Left kidney (tissue), 1 donor: ENCODE measurements at regions not wholly inside any gene's neighbourhood (a gene's known extent, or its start where the extent isn't known, plus 50 kb on each side); places are given as distances from the start of the nearest gene placed in this dataset.
"Not testable (repeated sequence)": the region's sequence is repeated elsewhere in the genome, so short reads cannot be mapped to it uniquely, and the experiment has no call there.

Source experiments
- DNase-seq: peaks from one replicate; pipeline ENCODE4 v3.0.0-alpha.2; 2013

DNA sequence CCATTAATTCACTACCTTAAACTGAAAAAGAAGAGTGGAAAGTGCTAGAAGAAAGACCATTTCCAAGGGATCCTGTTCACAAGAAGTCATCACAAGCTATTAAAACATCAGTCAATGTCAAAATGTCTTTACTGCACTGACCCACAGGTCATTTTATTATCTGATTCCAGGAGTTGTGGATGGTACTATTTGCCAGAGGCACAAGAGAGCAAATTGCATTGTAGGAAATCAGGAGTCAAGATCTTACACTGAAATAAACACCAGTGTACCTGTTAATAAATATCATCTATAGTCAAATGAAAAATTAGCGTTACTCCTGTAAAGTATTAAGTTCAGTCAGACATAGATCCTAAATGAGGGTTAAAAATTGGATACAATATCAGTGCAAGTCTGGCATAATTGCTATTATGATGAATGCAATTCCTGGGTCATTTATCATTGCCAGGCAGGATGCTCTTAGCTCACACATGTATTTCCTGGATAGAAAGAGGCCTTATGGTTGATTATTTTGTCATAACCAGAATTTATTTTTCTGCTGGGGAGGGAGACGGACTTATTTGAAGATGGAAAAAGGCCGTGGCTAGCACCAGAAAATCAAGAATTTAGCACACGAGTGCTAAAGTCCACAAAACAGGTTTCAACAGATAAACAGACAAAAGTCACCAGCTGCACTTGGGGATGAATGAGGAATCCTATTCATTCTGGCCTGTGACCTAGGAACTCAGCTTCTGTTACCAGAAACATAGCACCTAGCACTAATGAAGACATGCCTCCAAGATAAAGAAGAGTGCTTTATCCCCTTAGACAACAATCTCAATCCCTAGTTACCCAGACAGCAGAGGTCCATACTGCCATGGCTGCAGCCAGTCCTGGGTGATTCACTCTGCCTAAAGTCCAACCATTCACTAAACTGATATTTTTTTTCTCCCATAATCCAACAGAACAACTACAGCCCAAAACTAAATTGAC is 683.1 kb upstream of the POM121L12 start:
- DNase-seq, result no peak

- DNase-seq, result no peak
Observed at GRCh38 chr7:52344015-52344414, 691.4 kb upstream of the POM121L12 start.

DNA sequence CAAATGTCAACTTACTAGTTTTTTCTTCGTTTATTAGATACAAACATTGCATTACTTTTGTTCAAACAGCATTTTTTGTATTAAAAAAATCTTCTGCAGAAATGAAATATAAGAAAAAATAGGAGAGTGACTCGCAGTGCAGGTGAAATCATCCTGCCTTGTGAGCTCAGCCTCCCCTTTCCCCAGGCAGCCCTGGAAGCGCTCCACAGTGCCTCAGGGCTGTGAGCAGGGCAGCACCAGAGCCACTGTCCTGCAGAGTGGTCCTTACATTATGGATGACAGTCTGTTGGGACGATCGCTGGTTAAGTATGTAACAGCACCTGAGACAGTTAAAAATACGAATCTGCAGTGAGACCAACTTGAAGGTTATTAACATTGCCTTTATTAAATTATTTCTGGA is 695.4 kb upstream of the POM121L12 start:
- DNase-seq, result no peak

- DNase-seq, result not testable (repeated sequence)
Observed at GRCh38 chr7:52328328-52328727, 707.1 kb upstream of the POM121L12 start.

GRCh38 chr7:52325237-52325636 is 710.2 kb upstream of the POM121L12 start:
- DNase-seq, result no peak

GRCh38 chr7:52323202-52323746 is 712.2 kb upstream of the POM121L12 start:
- no peak for DNase-seq

DNA sequence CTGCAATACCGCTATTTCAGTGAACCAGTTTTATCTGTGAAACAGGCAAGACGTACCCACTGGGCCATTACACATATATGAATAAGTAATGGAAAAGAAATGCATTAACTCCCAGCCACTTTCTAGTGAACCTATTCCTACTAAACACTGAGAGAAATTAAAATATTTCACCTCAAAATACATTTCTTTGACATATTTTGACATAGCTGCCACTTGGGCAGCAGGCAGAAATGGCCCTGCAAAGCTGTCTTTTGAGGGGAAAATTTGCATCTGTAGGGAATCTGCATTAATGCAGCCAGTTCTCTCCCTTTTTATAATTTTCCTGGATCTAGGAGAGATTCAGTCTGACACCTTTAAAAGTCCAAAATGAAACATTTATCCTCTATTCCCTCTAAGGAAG is 714.8 kb upstream of the POM121L12 start:
- DNase-seq, result no peak

DNA sequence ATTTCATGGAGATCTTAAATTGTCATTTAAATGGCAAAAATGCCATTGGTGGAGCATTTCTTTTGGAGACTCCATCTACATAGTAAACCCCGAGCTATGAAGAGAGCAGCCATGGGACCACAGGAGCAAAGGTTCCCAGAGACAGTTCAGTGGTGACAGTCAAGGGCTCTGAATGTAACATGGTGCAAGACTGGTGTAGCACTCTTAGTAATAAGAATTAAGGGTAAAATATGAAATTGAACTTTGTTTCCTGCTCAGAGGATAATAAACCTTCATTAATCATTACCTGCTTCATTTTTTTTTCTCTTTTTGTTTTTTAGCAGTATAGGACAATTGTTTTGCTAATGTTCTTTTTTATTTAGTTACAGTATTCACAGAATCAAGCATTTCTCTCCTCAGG is 717.5 kb upstream of the POM121L12 start:
- DNase-seq, result no peak

- DNase-seq, result no peak
Observed at GRCh38 chr7:52311886-52312285, 723.5 kb upstream of the POM121L12 start.

DNA sequence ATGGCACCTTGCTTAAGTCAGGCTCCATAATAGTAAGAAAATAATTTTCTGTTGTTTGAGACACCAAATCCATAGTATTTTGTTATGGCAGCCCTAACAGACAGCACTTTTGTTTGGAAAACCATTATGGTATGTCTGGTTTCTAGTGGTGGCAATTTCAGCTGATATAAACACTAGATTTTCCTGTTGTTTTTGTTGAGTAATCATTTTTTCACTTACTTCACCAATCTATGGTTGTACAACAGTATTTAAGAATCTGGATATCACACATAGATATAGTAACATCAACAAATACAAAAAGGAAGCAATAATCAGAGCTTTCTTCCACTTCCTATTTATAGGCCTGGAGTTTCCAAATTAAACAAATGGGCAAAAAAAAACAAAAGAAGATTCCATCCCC is 725.8 kb upstream of the POM121L12 start:
- no peak for DNase-seq

- DNase-seq, result no peak
Observed at GRCh38 chr7:52302765-52303520, 732.5 kb upstream of the POM121L12 start.

DNA sequence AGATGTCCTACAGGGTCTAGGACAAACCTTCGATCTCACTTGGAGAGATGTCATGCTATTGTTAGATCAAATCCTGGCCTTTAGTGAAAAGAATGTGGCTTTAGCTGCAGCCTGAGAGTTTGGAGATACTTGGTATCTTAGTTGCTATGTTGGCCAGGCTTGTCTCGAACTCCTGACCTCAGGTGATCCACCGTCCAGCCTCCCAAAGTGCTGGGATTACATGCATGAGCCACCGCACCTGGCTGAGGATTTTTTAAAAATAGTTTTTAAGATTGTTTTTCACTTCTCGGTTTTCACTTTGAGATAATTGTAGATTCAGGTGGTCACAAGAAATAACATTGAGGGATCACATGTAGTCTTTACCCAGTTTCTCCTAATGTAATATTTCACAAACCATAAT is 738.3 kb upstream of the POM121L12 start:
- DNase-seq, result no peak

GRCh38 chr7:52294942-52295341 is 740.5 kb upstream of the POM121L12 start:
- DNase-seq, result no peak

DNA sequence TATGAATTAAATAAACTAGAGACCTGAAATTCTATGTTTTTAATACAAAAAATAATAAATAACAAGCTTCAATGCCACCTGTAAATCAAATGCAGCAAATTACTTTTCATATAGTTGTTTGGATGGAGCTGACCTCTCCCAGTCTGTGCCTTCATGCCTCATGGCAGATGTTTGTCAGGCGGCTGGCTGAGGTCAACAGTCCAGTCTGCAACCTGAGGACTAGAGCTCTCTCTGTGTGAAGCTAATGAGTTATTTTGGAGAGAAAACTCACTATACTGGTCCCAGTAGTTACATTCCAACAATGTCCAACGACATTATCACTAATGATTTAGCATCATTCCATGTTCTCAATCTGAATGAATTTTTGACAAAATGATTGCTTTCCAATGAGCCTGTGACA is 746.2 kb upstream of the POM121L12 start:
- no peak for DNase-seq

GRCh38 chr7:52287698-52288097 is 747.7 kb upstream of the POM121L12 start:
- no peak for DNase-seq

GRCh38 chr7:52285689-52286088 is 749.7 kb upstream of the POM121L12 start:
- no peak for DNase-seq

DNA sequence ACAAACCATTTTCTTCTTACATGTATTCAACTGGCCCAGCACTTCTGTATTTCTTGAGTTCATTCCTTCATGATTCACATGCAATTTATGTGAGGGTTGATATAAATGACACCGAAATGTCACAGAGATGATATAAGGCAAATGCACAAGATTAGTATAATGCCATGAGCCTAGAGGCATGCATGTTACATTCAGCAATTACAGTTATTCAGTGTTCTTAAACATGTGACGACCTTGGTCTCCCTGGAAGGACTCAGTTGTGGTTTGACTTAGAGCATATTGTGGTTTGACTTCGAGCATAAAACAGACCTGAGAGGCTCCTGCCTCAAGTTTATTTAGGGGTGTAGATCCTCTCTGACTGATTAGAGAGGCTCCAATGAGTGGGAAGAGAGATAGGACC is 752.1 kb upstream of the POM121L12 start:
- no peak for DNase-seq

DNA sequence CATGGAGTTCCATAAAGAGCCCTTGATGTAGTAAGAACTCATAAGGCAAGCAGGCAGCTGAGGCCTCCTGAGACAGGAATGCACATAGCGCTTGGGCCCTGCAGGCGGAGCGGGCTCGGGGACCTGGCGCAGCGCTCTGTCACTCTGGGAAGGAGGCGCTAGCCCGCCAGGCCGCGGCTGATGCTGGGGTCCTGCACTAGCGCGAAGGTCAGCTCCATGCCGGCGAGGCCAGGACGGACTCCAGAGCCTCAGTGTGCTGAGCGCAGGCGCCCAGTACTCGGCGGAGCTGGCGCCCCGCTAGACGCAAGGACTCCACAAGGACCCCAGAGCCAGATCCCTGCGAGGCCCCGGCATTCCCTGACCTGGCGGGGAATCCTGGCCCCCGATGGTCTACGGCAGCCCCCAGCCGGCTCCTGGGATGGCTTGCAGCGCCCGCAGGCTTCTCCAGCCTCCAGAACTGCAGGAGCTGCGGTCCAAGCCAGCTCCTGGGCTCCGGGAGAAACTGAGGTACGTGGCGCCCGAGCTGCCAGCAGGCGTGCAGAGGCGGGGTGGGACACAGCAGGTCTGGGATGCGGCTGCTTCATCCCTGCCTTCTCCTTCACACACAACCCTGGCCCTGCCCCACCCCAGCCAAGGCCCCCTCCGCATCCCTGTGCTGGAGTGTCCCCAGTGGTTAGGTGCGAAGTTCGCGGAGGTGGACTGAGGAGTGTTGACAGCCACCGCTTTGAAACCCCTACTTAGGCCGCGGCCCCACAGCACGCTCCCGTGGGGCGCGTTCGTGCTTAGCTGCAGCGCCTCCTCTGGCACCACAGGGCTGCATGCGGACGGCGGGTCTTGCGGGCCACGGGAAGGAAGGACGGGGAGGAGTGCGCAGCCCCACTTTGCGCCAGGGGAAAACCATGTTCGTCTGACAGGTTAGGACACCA is 761.5 kb upstream of the POM121L12 start:
- DNase-seq, result peak; percentile 17

DNA sequence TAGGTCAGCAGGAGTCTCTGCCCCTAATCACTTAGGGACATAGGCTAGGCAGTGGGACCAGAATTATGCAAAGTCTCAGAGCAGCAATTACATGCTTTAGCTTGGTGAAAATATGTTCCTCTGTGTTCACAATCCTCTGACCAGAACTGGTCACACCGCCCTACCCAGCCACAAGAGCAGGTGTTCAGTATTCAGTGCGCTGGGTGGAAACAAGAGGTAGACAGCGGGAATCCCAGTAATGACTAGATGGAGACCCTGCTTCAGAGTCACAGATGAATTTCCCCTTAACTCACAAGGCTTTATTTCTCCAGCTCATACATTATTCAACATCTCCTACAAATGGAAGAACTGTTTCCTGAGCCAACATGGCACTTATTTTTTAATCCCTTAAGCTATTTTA is 763.7 kb upstream of the POM121L12 start:
- DNase-seq, result no peak

DNA sequence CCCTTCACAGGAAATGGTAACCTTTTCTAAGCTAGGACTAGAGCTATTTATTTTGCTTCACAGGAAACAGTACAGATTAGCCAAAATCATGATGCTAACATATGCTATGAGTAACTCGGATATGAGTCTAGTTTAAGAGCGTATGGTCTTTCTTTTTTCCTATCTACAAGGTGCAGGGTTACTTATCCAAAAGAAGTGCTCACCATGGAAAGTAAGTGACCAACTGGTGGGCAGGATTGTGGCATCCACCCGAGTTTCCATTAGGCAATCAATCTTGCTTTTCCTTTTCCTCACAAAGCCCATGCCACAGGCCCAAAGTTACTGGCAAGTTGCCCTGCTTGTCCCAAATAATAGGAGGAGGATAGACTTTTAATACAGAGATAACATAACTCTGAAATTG is 765.1 kb upstream of the POM121L12 start:
- no peak for DNase-seq

DNA sequence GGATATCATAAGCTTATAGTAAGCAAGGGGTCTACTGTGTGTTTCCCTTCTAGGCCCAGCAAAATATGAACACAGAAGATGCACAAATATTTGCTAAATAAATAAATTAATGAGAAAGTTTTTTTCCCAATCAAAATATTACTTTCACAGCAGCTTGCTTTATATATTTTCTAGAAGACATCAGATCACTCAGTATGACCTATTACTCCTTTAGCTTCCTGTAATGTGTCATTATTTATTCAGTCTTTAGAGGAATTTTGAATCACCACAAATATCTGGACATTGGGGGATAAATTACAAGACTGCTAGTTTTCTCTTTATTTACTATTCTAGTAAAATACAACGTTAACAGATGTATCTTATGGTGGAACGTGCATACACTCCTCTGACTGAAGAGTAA is 765.8 kb upstream of the POM121L12 start:
- DNase-seq, result no peak

GRCh38 chr7:52261057-52261456 is 774.4 kb upstream of the POM121L12 start:
- no peak for DNase-seq
